ENCODE measurements at regions not wholly inside any gene's neighbourhood (a gene's known extent, or its start where the extent isn't known, plus 50 kb on each side); places are given as distances from the start of the nearest gene placed in this dataset.

GRCh38 chr12:103011974-103012763 lies 54.7 kb downstream of the ASCL1 start:
- no peak for DNase-seq (ENCODE audit: low read depth)
- H3K4me3 ChIP-seq (ENCODE audit: low read depth, low read length): no peak overlapping the region
- TF ChIP-seq CTCF (IDR thresholded peaks at IDR 0.05; ENCODE audit: low read depth, low read length, missing control alignments): no peak

GRCh38 chr12:103012884-103013283 lies 55.4 kb downstream of the ASCL1 start:
- no peak for DNase-seq (ENCODE audit: low read depth)
- no peak overlapping the region for H3K4me3 ChIP-seq (ENCODE audit: low read depth, low read length)
- no peak for TF ChIP-seq CTCF (IDR thresholded peaks at IDR 0.05; ENCODE audit: low read depth, low read length, missing control alignments)

GRCh38 chr12:103013741-103014300 lies 56.3 kb downstream of the ASCL1 start:
- no peak overlapping the region for H3K4me3 ChIP-seq (ENCODE audit: low read depth, low read length)
- no peak for DNase-seq (ENCODE audit: low read depth)
- TF ChIP-seq CTCF (IDR thresholded peaks at IDR 0.05; ENCODE audit: low read depth, low read length, missing control alignments): no peak

- DNase-seq (ENCODE audit: low read depth): no peak
- no peak overlapping the region for H3K4me3 ChIP-seq (ENCODE audit: low read depth, low read length)
These were observed 58.9 kb downstream of the ASCL1 start for GRCh38 chr12:103016381-103016780.

GRCh38 chr12:103020839-103021238 lies 63.4 kb downstream of the ASCL1 start:
- peak; percentile 5 for DNase-seq (ENCODE audit: low read depth)
- no peak for TF ChIP-seq CTCF (IDR thresholded peaks at IDR 0.05; ENCODE audit: low read depth, low read length, missing control alignments)
- H3K4me3 ChIP-seq (ENCODE audit: low read depth, low read length): no peak overlapping the region

More at GRCh38 chr12:103016381-103016780, 58.9 kb downstream of the ASCL1 start:
- TF ChIP-seq CTCF (IDR thresholded peaks at IDR 0.05; ENCODE audit: low read depth, low read length, missing control alignments): no peak

- TF ChIP-seq CTCF (IDR thresholded peaks at IDR 0.05; ENCODE audit: low read depth, low read length, missing control alignments): peak; percentile 21
- DNase-seq (ENCODE audit: low read depth): no peak
- H3K4me3 ChIP-seq (ENCODE audit: low read depth, low read length): no peak overlapping the region
These were observed 64.2 kb downstream of the ASCL1 start for GRCh38 chr12:103021538-103022218.

All from GM12864 (cell line).